ENCODE measurements at regions not wholly inside any gene's neighbourhood (a gene's known extent, or its start where the extent isn't known, plus 50 kb on each side); places are given as distances from the start of the nearest gene placed in this dataset.
"Not testable (repeated sequence)": the region's sequence is repeated elsewhere in the genome, so short reads cannot be mapped to it uniquely, and the experiment has no call there.

- DNase-seq; H3K36me3 ChIP-seq; H3K9me3 ChIP-seq (ENCODE audit: severe bottlenecking); H3K27ac ChIP-seq; H3K27me3 ChIP-seq (ENCODE audit: insufficient read depth, low read depth, severe bottlenecking); H3K4me3 ChIP-seq (ENCODE audit: low read depth, low read length): not testable (repeated sequence)
Measured at GRCh38 chr15:88965097-88965496, 51.9 kb upstream of the MFGE8 start.

GRCh38 chr15:88970232-88970631, 57.1 kb upstream of the MFGE8 start:
- H3K27ac ChIP-seq = no peak overlapping the region
- DNase-seq = no peak
- H3K4me3 ChIP-seq (ENCODE audit: low read depth, low read length) = no peak overlapping the region
- no peaks in the 10 kb centered on the region for H3K36me3 ChIP-seq
- peaks cover 11% of the 10 kb centered on the region for H3K9me3 ChIP-seq (ENCODE audit: severe bottlenecking)
- TF ChIP-seq CTCF (IDR thresholded peaks at IDR 0.05; ENCODE audit: low read depth, low read length) = no peak
- no peaks in the 10 kb centered on the region for H3K27me3 ChIP-seq (ENCODE audit: insufficient read depth, low read depth, severe bottlenecking)

GRCh38 chr15:88974392-88974791, 61.2 kb upstream of the MFGE8 start:
- Histone ChIP-seq H3K36me3 (no peaks in the 10 kb centered on the region), H3K27me3 (ENCODE audit: insufficient read depth, low read depth, severe bottlenecking) (no peaks in the 10 kb centered on the region), H3K27ac (no peak overlapping the region), H3K9me3 (ENCODE audit: severe bottlenecking) (peaks cover 5% of the 10 kb centered on the region), H3K4me3 (ENCODE audit: low read depth, low read length) (no peak overlapping the region)
- no peak for DNase-seq
- TF ChIP-seq CTCF (IDR thresholded peaks at IDR 0.05; ENCODE audit: low read depth, low read length) = no peak

- TF ChIP-seq CTCF (IDR thresholded peaks at IDR 0.05; ENCODE audit: low read depth, low read length) = no peak
- H3K27me3 ChIP-seq (ENCODE audit: insufficient read depth, low read depth, severe bottlenecking) = no peaks in the 10 kb centered on the region
- no peaks in the 10 kb centered on the region for H3K36me3 ChIP-seq
- no peak overlapping the region for H3K4me3 ChIP-seq (ENCODE audit: low read depth, low read length)
- H3K9me3 ChIP-seq (ENCODE audit: severe bottlenecking) = peaks cover 3% of the 10 kb centered on the region
- no peak overlapping the region for H3K27ac ChIP-seq
- no peak for DNase-seq
Measured at GRCh38 chr15:88975891-88976290, 62.7 kb upstream of the MFGE8 start.

- Histone ChIP-seq H3K9me3 (ENCODE audit: severe bottlenecking) (no peaks in the 10 kb centered on the region), H3K27me3 (ENCODE audit: insufficient read depth, low read depth, severe bottlenecking) (no peaks in the 10 kb centered on the region), H3K36me3 (no peaks in the 10 kb centered on the region), H3K27ac (no peak overlapping the region), H3K4me3 (ENCODE audit: low read depth, low read length) (no peak overlapping the region)
- no peak for DNase-seq
- no peak for TF ChIP-seq CTCF (IDR thresholded peaks at IDR 0.05; ENCODE audit: low read depth, low read length)
Measured at GRCh38 chr15:88976656-88977055, 63.5 kb upstream of the MFGE8 start.

GRCh38 chr15:88979674-88980073, 66.5 kb upstream of the MFGE8 start:
- Histone ChIP-seq H3K36me3 (no peaks in the 10 kb centered on the region), H3K9me3 (ENCODE audit: severe bottlenecking) (no peaks in the 10 kb centered on the region), H3K27me3 (ENCODE audit: insufficient read depth, low read depth, severe bottlenecking) (no peaks in the 10 kb centered on the region), H3K4me3 (ENCODE audit: low read depth, low read length) (no peak overlapping the region), H3K27ac (no peak overlapping the region)
- no peak for TF ChIP-seq CTCF (IDR thresholded peaks at IDR 0.05; ENCODE audit: low read depth, low read length)
- DNase-seq = no peak
